MM.1S (cell line): ENCODE measurements at regions not wholly inside any gene's neighbourhood (a gene's known extent, or its start where the extent isn't known, plus 50 kb on each side); places are given as distances from the start of the nearest gene placed in this dataset.
"Not testable (repeated sequence)": the region's sequence is repeated elsewhere in the genome, so short reads cannot be mapped to it uniquely, and the experiment has no call there.

Experiments
- DNase-seq: peaks from one replicate; pipeline ENCODE4 v3.0.0-alpha.2; 2015
- H2AFZ ChIP-seq: fragments of 300-600 bp; sonication (generic); 2 replicates; pipeline ENCODE4 v1.6.0; 2016; ENCODE audit warnings: antibody characterized with exemption, low read length
- H3F3A ChIP-seq: fragments of 300-600 bp; sonication (generic); 2 replicates; pipeline ENCODE4 v1.6.1; 2016; ENCODE audit warnings: mild to moderate bottlenecking, antibody characterized with exemption, low read length, moderate library complexity, mixed read lengths; ENCODE audit not compliant: insufficient read depth
- H3K27ac ChIP-seq: fragments of 300-600 bp; sonication (generic); 2 replicates; pipeline ENCODE4 v1.5.1; 2016; ENCODE audit warnings: mild to moderate bottlenecking, low read length
- H3K27me3 ChIP-seq: fragments of 300-600 bp; sonication (generic); replicated peaks from 2 replicates; pipeline ENCODE4 v1.6.0; 2016; ENCODE audit warnings: low read length; ENCODE audit not compliant: insufficient read depth
- H3K36me3 ChIP-seq: fragments of 300-600 bp; sonication (generic); replicated peaks from 2 replicates; pipeline ENCODE4 v1.6.1; 2016; ENCODE audit warnings: mild to moderate bottlenecking, low read length, mixed read lengths; ENCODE audit not compliant: insufficient read depth
- H3K4me1 ChIP-seq: fragments of 300-600 bp; sonication (generic); 2 replicates; pipeline ENCODE4 v1.6.1; 2016; ENCODE audit warnings: low read length, mixed read lengths
- H3K4me2 ChIP-seq: fragments of 300-600 bp; sonication (generic); 2 replicates; pipeline ENCODE4 v1.6.0; 2016; ENCODE audit warnings: low read depth, low read length
- H3K4me3 ChIP-seq: fragments of 300-600 bp; sonication (generic); 2 replicates; pipeline ENCODE4 v1.5.1; 2016; ENCODE audit warnings: low read length, mixed read lengths
- H3K79me2 ChIP-seq: fragments of 300-600 bp; sonication (generic); 2 replicates; pipeline ENCODE4 v1.6.1; 2016; ENCODE audit warnings: mixed run types, low read length, mixed read lengths
- H3K9ac ChIP-seq: fragments of 300-600 bp; sonication (generic); 2 replicates; pipeline ENCODE4 v1.6.1; 2016; ENCODE audit warnings: low read length, mixed read lengths
- H3K9me2 ChIP-seq: fragments of 300-600 bp; sonication (generic); replicated peaks from 2 replicates; pipeline ENCODE4 v1.6.1; 2016; ENCODE audit warnings: mild to moderate bottlenecking, low read length, mixed read lengths; ENCODE audit not compliant: insufficient read depth
- H3K9me3 ChIP-seq: fragments of 300-600 bp; sonication (generic); replicated peaks from 2 replicates; pipeline ENCODE4 v1.6.1; 2016; ENCODE audit warnings: mild to moderate bottlenecking, low read length, mixed read lengths; ENCODE audit not compliant: insufficient read depth
- H4K20me1 ChIP-seq: fragments of 300-600 bp; sonication (generic); 2 replicates; pipeline ENCODE4 v1.6.1; 2016; ENCODE audit warnings: mild to moderate bottlenecking, low read length, moderate library complexity, mixed read lengths; ENCODE audit not compliant: insufficient read depth
- EZH2 ChIP-seq: fragments of 300-600 bp; sonication (generic); optimal IDR thresholded peaks from 2 replicates; pipeline ENCODE3; 2017; ENCODE audit warnings: low read depth, mild to moderate bottlenecking, antibody characterized with exemption, low read length, mixed read lengths
- EZH2phosphoT487 ChIP-seq: fragments of 300-600 bp; sonication (generic); IDR thresholded peaks from 2 replicates; pipeline ENCODE4 v1.6.1; 2018; ENCODE audit warnings: antibody characterized with exemption, low read length
- TF ChIP-seq, protein P1 (sequence below): fragments of 300-600 bp; sonication (generic); IDR thresholded peaks from 2 replicates; pipeline ENCODE4 v1.5.1; 2016; ENCODE audit warnings: antibody characterized with exemption, low read length, mixed read lengths

DNA sequence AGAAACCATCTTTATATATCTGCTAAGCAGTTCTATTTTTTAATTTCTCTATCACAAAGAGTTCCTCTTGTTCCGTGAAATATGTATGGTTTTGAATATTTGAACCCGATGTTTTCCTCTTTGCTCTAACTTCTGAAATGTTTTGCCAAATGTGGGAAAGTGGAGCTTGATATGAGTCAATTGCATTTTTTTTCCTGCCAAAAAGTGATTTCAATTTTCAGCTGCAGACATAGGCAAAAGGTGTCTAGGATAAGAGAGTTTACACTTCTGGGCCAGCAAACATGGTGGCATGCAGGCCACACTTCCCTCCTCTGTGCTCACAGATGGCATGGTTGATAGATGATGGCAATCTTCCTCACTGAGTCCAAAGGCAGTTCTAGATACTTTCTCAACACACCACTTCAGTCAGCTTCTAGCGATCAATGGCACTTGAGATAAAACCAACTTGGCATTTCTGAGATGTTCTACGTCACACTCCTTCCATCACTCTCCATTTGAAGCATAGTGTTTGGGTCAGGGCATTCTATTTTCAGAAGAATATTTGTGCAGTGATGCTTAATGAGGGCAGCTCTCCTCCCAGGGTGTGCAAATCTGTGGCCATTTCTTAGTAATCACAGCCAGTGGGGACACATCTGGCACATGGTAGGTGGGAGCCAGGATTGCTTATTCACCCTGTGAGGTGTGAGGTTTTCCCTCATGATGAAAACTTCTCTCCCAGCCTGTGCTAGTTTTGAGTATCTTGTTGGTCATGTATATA is 54.4 kb upstream of the SCAF4 start:
- no peak overlapping the region for H2AFZ ChIP-seq
- H3K9ac ChIP-seq = no peak overlapping the region
- DNase-seq = no peak
- no peaks in the 10 kb centered on the region for H3K9me3 ChIP-seq
- no peak for TF ChIP-seq EZH2
- TF ChIP-seq EZH2phosphoT487 = no peak
- TF ChIP-seq, protein P1, sequence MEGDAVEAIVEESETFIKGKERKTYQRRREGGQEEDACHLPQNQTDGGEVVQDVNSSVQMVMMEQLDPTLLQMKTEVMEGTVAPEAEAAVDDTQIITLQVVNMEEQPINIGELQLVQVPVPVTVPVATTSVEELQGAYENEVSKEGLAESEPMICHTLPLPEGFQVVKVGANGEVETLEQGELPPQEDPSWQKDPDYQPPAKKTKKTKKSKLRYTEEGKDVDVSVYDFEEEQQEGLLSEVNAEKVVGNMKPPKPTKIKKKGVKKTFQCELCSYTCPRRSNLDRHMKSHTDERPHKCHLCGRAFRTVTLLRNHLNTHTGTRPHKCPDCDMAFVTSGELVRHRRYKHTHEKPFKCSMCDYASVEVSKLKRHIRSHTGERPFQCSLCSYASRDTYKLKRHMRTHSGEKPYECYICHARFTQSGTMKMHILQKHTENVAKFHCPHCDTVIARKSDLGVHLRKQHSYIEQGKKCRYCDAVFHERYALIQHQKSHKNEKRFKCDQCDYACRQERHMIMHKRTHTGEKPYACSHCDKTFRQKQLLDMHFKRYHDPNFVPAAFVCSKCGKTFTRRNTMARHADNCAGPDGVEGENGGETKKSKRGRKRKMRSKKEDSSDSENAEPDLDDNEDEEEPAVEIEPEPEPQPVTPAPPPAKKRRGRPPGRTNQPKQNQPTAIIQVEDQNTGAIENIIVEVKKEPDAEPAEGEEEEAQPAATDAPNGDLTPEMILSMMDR = no peak; the same call in 1 of the 2 replicates
- H3K4me3 ChIP-seq = no peak overlapping the region
- H4K20me1 ChIP-seq = no peaks in the 10 kb centered on the region
- no peaks in the 10 kb centered on the region for H3K9me2 ChIP-seq
- H3K27ac ChIP-seq = no peak overlapping the region
- no peaks in the 10 kb centered on the region for H3K36me3 ChIP-seq
- no peaks in the 10 kb centered on the region for H3K4me1 ChIP-seq
- H3K79me2 ChIP-seq = no peaks in the 10 kb centered on the region
- no peaks in the 10 kb centered on the region; the same call in 1 of the 2 replicates for H3K27me3 ChIP-seq
- H3K4me2 ChIP-seq = no peak overlapping the region
- no peaks in the 10 kb centered on the region for H3F3A ChIP-seq

GRCh38 chr21:31785237-31786163 is 53.6 kb upstream of the SCAF4 start:
- not testable (repeated sequence) for H3K4me3 ChIP-seq, H3K79me2 ChIP-seq, H3K4me1 ChIP-seq, H3K36me3 ChIP-seq, H3K27me3 ChIP-seq, H3K9me2 ChIP-seq, H3K27ac ChIP-seq, H4K20me1 ChIP-seq, H2AFZ ChIP-seq, H3K9me3 ChIP-seq, H3F3A ChIP-seq, H3K9ac ChIP-seq, H3K4me2 ChIP-seq
- TF ChIP-seq, protein P1 = peak; percentile 89
- DNase-seq = peak; percentile 80

- Histone ChIP-seq H3K9me2 (no peaks in the 10 kb centered on the region), H4K20me1 (no peaks in the 10 kb centered on the region), H3F3A (no peaks in the 10 kb centered on the region), H3K9me3 (no peaks in the 10 kb centered on the region), H3K4me3 (no peak overlapping the region), H2AFZ (no peak overlapping the region), H3K36me3 (no peaks in the 10 kb centered on the region), H3K27me3 (peaks cover 15% of the 10 kb centered on the region), H3K79me2 (no peaks in the 10 kb centered on the region), H3K4me2 (no peak overlapping the region), H3K27ac (no peak overlapping the region), H3K9ac (no peak overlapping the region), H3K4me1 (no peaks in the 10 kb centered on the region)
- DNase-seq = no peak
- TF ChIP-seq, protein P1 = no peak
- no peak for TF ChIP-seq EZH2
- TF ChIP-seq EZH2phosphoT487 = no peak
These were observed 49.8 kb upstream of the SCAF4 start for GRCh38 chr21:31781737-31782136.
